Epithelial cell of prostate (primary cell): ENCODE measurements at regions not wholly inside any gene's neighbourhood (a gene's known extent, or its start where the extent isn't known, plus 50 kb on each side); places are given as distances from the start of the nearest gene placed in this dataset.
"Not testable (repeated sequence)": the region's sequence is repeated elsewhere in the genome, so short reads cannot be mapped to it uniquely, and the experiment has no call there.

Experiments
- DNase-seq: peaks from one replicate; pipeline ENCODE4 v3.0.0-alpha.2; 2011; ENCODE audit warnings: low read depth, low spot score
- H3K27ac ChIP-seq: fragments of 450-650 bp; 2 replicates; pipeline ENCODE4 v1.5.1; 2017; ENCODE audit warnings: mild to moderate bottlenecking

- H3K27ac ChIP-seq = no peak overlapping the region
- no peak for DNase-seq
Measured at GRCh38 chr2:146451972-146452371, 1392.9 kb upstream of the ACVR2A start.

- no peak for DNase-seq
- H3K27ac ChIP-seq = no peak overlapping the region
Measured at GRCh38 chr2:146450131-146450530, 1394.7 kb upstream of the ACVR2A start.

- no peak overlapping the region for H3K27ac ChIP-seq
- DNase-seq = no peak
Measured at GRCh38 chr2:146444987-146445386, 1399.8 kb upstream of the ACVR2A start.

GRCh38 chr2:146444085-146444484 is 1400.7 kb upstream of the ACVR2A start:
- H3K27ac ChIP-seq = no peak overlapping the region
- DNase-seq = no peak

- no peak for DNase-seq
- no peak overlapping the region for H3K27ac ChIP-seq
Measured at GRCh38 chr2:146438246-146438645, 1406.6 kb upstream of the ACVR2A start.

- DNase-seq = no peak
- no peak overlapping the region for H3K27ac ChIP-seq
Measured at GRCh38 chr2:146437712-146438111, 1407.1 kb upstream of the ACVR2A start.

- DNase-seq = no peak
- H3K27ac ChIP-seq = no peak overlapping the region
Measured at GRCh38 chr2:146433116-146433875, 1411.5 kb upstream of the ACVR2A start.

- no peak overlapping the region for H3K27ac ChIP-seq
- DNase-seq = no peak
Measured at GRCh38 chr2:146429366-146429765, 1415.5 kb upstream of the ACVR2A start.

- no peak for DNase-seq
- no peak overlapping the region for H3K27ac ChIP-seq
Measured at GRCh38 chr2:146417942-146418341, 1426.9 kb upstream of the ACVR2A start.

- H3K27ac ChIP-seq = no peak overlapping the region
- no peak for DNase-seq
Measured at GRCh38 chr2:146415291-146415690, 1429.5 kb upstream of the ACVR2A start.

GRCh38 chr2:146414456-146414855 is 1430.4 kb upstream of the ACVR2A start:
- no peak overlapping the region for H3K27ac ChIP-seq
- DNase-seq = peak; percentile 2

- H3K27ac ChIP-seq = no peak overlapping the region
- DNase-seq = no peak
Measured at GRCh38 chr2:146413086-146413610, 1431.7 kb upstream of the ACVR2A start.

GRCh38 chr2:146412625-146413024 is 1432.2 kb upstream of the ACVR2A start:
- H3K27ac ChIP-seq = no peak overlapping the region
- DNase-seq = no peak

- peak; percentile 3 for DNase-seq
- H3K27ac ChIP-seq = not testable (repeated sequence)
Measured at GRCh38 chr2:146405402-146406309, 1439.2 kb upstream of the ACVR2A start.

- DNase-seq, H3K27ac ChIP-seq: not testable (repeated sequence)
Measured at GRCh38 chr2:146403546-146404160, 1441.2 kb upstream of the ACVR2A start.

- no peak overlapping the region for H3K27ac ChIP-seq
- DNase-seq = no peak
Measured at GRCh38 chr2:146392631-146393030, 1452.2 kb upstream of the ACVR2A start.

- DNase-seq = no peak
- H3K27ac ChIP-seq = no peak overlapping the region
Measured at GRCh38 chr2:146392186-146392585, 1452.6 kb upstream of the ACVR2A start.

- H3K27ac ChIP-seq = no peak overlapping the region
- no peak for DNase-seq
Measured at GRCh38 chr2:146388757-146389156, 1456.1 kb upstream of the ACVR2A start.

GRCh38 chr2:146386096-146386495 is 1458.7 kb upstream of the ACVR2A start:
- DNase-seq = no peak

GRCh38 chr2:146385031-146385430 is 1459.8 kb upstream of the ACVR2A start:
- no peak for DNase-seq
- H3K27ac ChIP-seq = no peak overlapping the region

More at GRCh38 chr2:146386096-146386495, 1458.7 kb upstream of the ACVR2A start:
- H3K27ac ChIP-seq = no peak overlapping the region
